ENCODE measurements at regions not wholly inside any gene's neighbourhood (a gene's known extent, or its start where the extent isn't known, plus 50 kb on each side); places are given as distances from the start of the nearest gene placed in this dataset.

- TF ChIP-seq POLR2A (IDR thresholded peaks at IDR 0.05; ENCODE audit: extremely low read depth, insufficient read length) (no peak), CTCF (IDR thresholded peaks at IDR 0.05; ENCODE audit: low read depth, low read length) (no peak)
- TF ChIP-seq, protein P1, sequence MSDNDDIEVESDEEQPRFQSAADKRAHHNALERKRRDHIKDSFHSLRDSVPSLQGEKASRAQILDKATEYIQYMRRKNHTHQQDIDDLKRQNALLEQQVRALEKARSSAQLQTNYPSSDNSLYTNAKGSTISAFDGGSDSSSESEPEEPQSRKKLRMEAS (IDR thresholded peaks at IDR 0.05; ENCODE audit: low read depth, low read length): no peak
These were observed 74.7 kb downstream of the TTLL2 start for GRCh38 chr6:167399599-167399998.

All from NB4 (cell line).